IMR-90 (cell line): ENCODE measurements at regions not wholly inside any gene's neighbourhood (a gene's known extent, or its start where the extent isn't known, plus 50 kb on each side); places are given as distances from the start of the nearest gene placed in this dataset.

Source experiments
- ATAC-seq: fragments of 200-7000 bp; cut with Tn5 transposase; 2 replicates; pipeline ENCODE4 v1.9.1; 2020; ENCODE audit warnings: low read depth, mild to moderate bottlenecking, moderate library complexity
- BruUV-seq: library from RNA; stranded (reverse); fragments of 400-500 nt; replicated peaks from 2 replicates; lab custom pipeline; 2021; lab: Mats Ljungman, UMichigan
- CTCF ChIA-PET: fragments of 300-600 bp; formaldehyde crosslinking; extraction: SDS; loops from one replicate; lab custom pipeline; 2021; ENCODE audit warnings: antibody characterized with exemption; lab: Yijun Ruan, JAX
- POLR2A ChIA-PET: fragments of 300-600 bp; sonication (Branson Sonifier 250); formaldehyde crosslinking; loops from one replicate; lab custom pipeline; 2022; ENCODE audit warnings: antibody characterized with exemption; ENCODE audit not compliant: unreplicated experiment; lab: Charles Lee
- DNase-seq: peaks from one replicate; pipeline ENCODE4 v3.0.0; 2013
- H2AFZ ChIP-seq: replicated peaks from 2 replicates; pipeline ENCODE3; 2013; ENCODE audit warnings: low read length, mild to moderate bottlenecking; ENCODE audit not compliant: poor library complexity
- H2AK5ac ChIP-seq: 2 replicates; pipeline ENCODE4 v1.6.1; 2013; ENCODE audit warnings: low read depth, low read length, inconsistent platforms
- H2AK9ac ChIP-seq: replicated peaks from 2 replicates; pipeline ENCODE3; 2013; ENCODE audit warnings: mild to moderate bottlenecking, low read depth, low read length, moderate library complexity; ENCODE audit not compliant: poor library complexity
- H2BK120ac ChIP-seq: 2 replicates; pipeline ENCODE4 v1.6.1; 2013; ENCODE audit warnings: low read depth, low read length, inconsistent platforms
- H2BK15ac ChIP-seq: 3 replicates; pipeline ENCODE4 v1.6.1; 2013; ENCODE audit warnings: low read depth, low read length, inconsistent platforms
- H2BK20ac ChIP-seq: 2 replicates; pipeline ENCODE4 v1.6.1; 2013; ENCODE audit warnings: low read depth, mild to moderate bottlenecking, inconsistent platforms, low read length, moderate library complexity
- H2BK5ac ChIP-seq: 2 replicates; pipeline ENCODE4 v1.6.1; 2013; ENCODE audit warnings: mild to moderate bottlenecking, low read depth, low read length, inconsistent platforms; ENCODE audit not compliant: poor library complexity, severe bottlenecking
- H3K14ac ChIP-seq: replicated peaks from 2 replicates; pipeline ENCODE4 v1.6.1; 2013; ENCODE audit warnings: low read depth, low read length, inconsistent platforms
- H3K18ac ChIP-seq: 2 replicates; pipeline ENCODE4 v1.6.1; 2013; ENCODE audit warnings: low read depth, low read length, control low read depth
- H3K23ac ChIP-seq: 2 replicates; pipeline ENCODE4 v1.6.1; 2013; ENCODE audit warnings: low read depth, low read length, inconsistent platforms
- H3K27ac ChIP-seq: 2 replicates; pipeline ENCODE4 v1.5.1; 2013; ENCODE audit warnings: mild to moderate bottlenecking, control low read depth, low read length; ENCODE audit not compliant: insufficient read depth
- H3K27me3 ChIP-seq: 2 replicates; pipeline ENCODE4 v1.6.1; 2013; ENCODE audit warnings: low read length; ENCODE audit not compliant: control insufficient read depth, insufficient read depth
- H3K36me3 ChIP-seq: 2 replicates; pipeline ENCODE4 v1.6.1; 2013; ENCODE audit warnings: low read length, mixed read lengths; ENCODE audit not compliant: control insufficient read depth, insufficient read depth
- H3K4ac ChIP-seq: 2 replicates; pipeline ENCODE4 v1.6.1; 2013; ENCODE audit warnings: low read depth, low read length, inconsistent platforms
- H3K4me1 ChIP-seq: 2 replicates; pipeline ENCODE4 v1.6.1; 2013; ENCODE audit warnings: low read length, mixed read lengths; ENCODE audit not compliant: control insufficient read depth, insufficient read depth
- H3K4me2 ChIP-seq: 2 replicates; pipeline ENCODE4 v1.6.1; 2013; ENCODE audit warnings: low read depth, mild to moderate bottlenecking, control low read depth, low read length, moderate library complexity
- H3K4me3 ChIP-seq: 2 replicates; pipeline ENCODE4 v1.5.1; 2013; ENCODE audit warnings: low read depth, mild to moderate bottlenecking, control low read depth, low read length, moderate library complexity; ENCODE audit not compliant: insufficient read depth
- H3K56ac ChIP-seq: 2 replicates; pipeline ENCODE4 v1.6.1; 2013; ENCODE audit warnings: low read length, inconsistent platforms; ENCODE audit not compliant: insufficient read depth; ENCODE audit errors: extremely low read depth
- H3K79me1 ChIP-seq, 2 experiments: 2 replicates each; pipeline ENCODE4 v1.6.1; 2013; ENCODE audit warnings: low read length in 2 of 2, inconsistent platforms in 1 of 2, low read depth in 1 of 2
- H3K9ac ChIP-seq: 2 replicates; pipeline ENCODE4 v1.6.1; 2013; ENCODE audit warnings: low read depth, low read length, control low read depth
- H3K9me1 ChIP-seq: 2 replicates; pipeline ENCODE4 v1.6.1; 2013; ENCODE audit warnings: low read length, inconsistent platforms; ENCODE audit not compliant: insufficient read depth
- H3K9me3 ChIP-seq: 2 replicates; pipeline ENCODE4 v1.6.1; 2013; ENCODE audit warnings: low read length; ENCODE audit not compliant: control insufficient read depth, insufficient read depth
- H4K20me1 ChIP-seq: 2 replicates; pipeline ENCODE4 v1.6.1; 2013; ENCODE audit warnings: low read length, inconsistent platforms; ENCODE audit not compliant: insufficient read depth
- H4K5ac ChIP-seq: 2 replicates; pipeline ENCODE4 v1.6.1; 2013; ENCODE audit warnings: mild to moderate bottlenecking, low read depth, low read length, control low read depth
- H4K8ac ChIP-seq, 2 experiments: 2 replicates each; pipeline ENCODE4 v1.6.1; 2013; ENCODE audit warnings: low read depth in 2 of 2, low read length in 2 of 2, control low read depth in 1 of 2, inconsistent platforms in 1 of 2
- H4K91ac ChIP-seq: 2 replicates; pipeline ENCODE4 v1.6.1; 2013; ENCODE audit warnings: low read depth, low read length, inconsistent platforms; ENCODE audit not compliant: insufficient read depth
- BHLHE40 ChIP-seq: fragments of 150-350 bp; IDR thresholded peaks from 2 replicates; pipeline ENCODE4 v1.6.1; 2016; ENCODE audit warnings: mild to moderate bottlenecking, low read depth, low read length
- FOS ChIP-seq: fragments of 150-350 bp; IDR thresholded peaks from 2 replicates; pipeline ENCODE4 v1.6.1; 2016; ENCODE audit warnings: low read depth, low read length
- MAZ ChIP-seq: IDR thresholded peaks from 2 replicates; pipeline ENCODE4 v1.6.1; 2012; ENCODE audit warnings: low read depth, mild to moderate bottlenecking, low read length, improper control_type of control experiment, moderate library complexity, borderline replicate concordance
- MXI1 ChIP-seq: IDR thresholded peaks from 2 replicates; pipeline ENCODE4 v1.6.1; 2012; ENCODE audit warnings: low read depth, mild to moderate bottlenecking, low read length, moderate library complexity, borderline replicate concordance
- NFE2L2 ChIP-seq: fragments of 150-350 bp; IDR thresholded peaks from 2 replicates; pipeline ENCODE4 v1.6.1; 2016; ENCODE audit warnings: low read depth, mild to moderate bottlenecking, low read length
- RAD21 ChIP-seq: IDR thresholded peaks from 2 replicates; pipeline ENCODE4 v1.6.1; 2012; ENCODE audit warnings: low read length, improper control_type of control experiment
- RCOR1 ChIP-seq: IDR thresholded peaks from 2 replicates; pipeline ENCODE4 v1.6.1; 2012; ENCODE audit warnings: mild to moderate bottlenecking, low read length, improper control_type of control experiment; ENCODE audit not compliant: insufficient replicate concordance
- RFX5 ChIP-seq: IDR thresholded peaks from 2 replicates; pipeline ENCODE4 v1.8.0; 2012; ENCODE audit warnings: low read depth, mild to moderate bottlenecking, low read length, moderate library complexity
- WGBS, 2 experiments: methylation state at CpG; one replicate each; pipeline versions ENCODE4 v1.1.5 to v1.1.7; 2013; ENCODE audit warnings: missing lambda C conversion rate in 2 of 2; ENCODE audit not compliant: insufficient read length in 1 of 2; ENCODE audit errors: extremely low coverage in 2 of 2; 5-methylcytosine and 5-hydroxymethylcytosine counted together
- dilution Hi-C: fragments of 300-500 bp; cut with HindIII; formaldehyde crosslinking; loops from one replicate; pipeline ENCODE4 v1.14.3; 2018; ENCODE audit warnings: low sequenced_read_pairs; ENCODE audit not compliant: unreplicated experiment
- in situ Hi-C: fragments of 300-500 bp; cut with MboI; formaldehyde crosslinking; loops from 3 replicates; pipeline ENCODE4 v1.14.3; 2019; ENCODE audit warnings: low sequenced_read_pairs, inconsistent platforms, mixed read lengths
- intact Hi-C: fragments of 100-400 bp; cut with micrococcal nuclease; formaldehyde crosslinking; loops from 2 replicates; pipeline ENCODE4 v1.10.0; 2022
- TF ChIP-seq, protein P1 (sequence below): fragments of 150-350 bp; IDR thresholded peaks from 2 replicates; pipeline ENCODE4 v1.6.1; 2017; ENCODE audit warnings: mild to moderate bottlenecking, antibody characterized with exemption, low read length, low read depth

DNA sequence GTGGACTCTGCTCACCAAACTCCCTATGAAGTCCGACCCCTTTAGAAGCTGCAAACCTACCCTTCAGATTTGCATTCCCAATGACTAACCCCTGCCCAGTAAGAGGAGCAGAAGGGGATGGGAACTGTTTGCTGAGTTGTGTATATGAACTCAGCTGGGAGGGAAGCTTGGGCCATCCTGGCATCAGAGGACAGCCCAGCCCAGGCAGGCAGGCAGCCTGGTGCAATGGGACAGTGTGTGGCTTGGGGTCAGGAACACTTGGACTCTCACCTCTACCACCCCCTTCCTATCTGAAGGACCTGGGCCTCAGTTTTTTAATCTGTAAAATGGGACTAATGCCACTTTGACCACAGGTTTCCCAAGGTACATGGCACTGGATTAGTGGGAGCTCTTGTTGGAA lies 147.4 kb upstream of the GPR26 start:
- no peak overlapping the region for H3K9ac ChIP-seq
- H2BK120ac ChIP-seq = no peak overlapping the region
- H3K79me1 ChIP-seq = no peaks in the 10 kb centered on the region
- no peak overlapping the region for H4K5ac ChIP-seq
- H2BK15ac ChIP-seq = no peak overlapping the region
- POLR2A ChIA-PET = no interaction called here
- H4K91ac ChIP-seq = no peak overlapping the region
- no peak overlapping the region for H3K18ac ChIP-seq
- H4K8ac ChIP-seq = no peak overlapping the region
- H3K36me3 ChIP-seq = no peaks in the 10 kb centered on the region
- H3K27me3 ChIP-seq = no peaks in the 10 kb centered on the region
- H3K9me3 ChIP-seq = peaks cover 40% of the 10 kb centered on the region
- H3K23ac ChIP-seq = no peak overlapping the region
- no peak overlapping the region for H3K27ac ChIP-seq
- H3K14ac ChIP-seq = no peak overlapping the region
- H2BK5ac ChIP-seq = no peak overlapping the region
- no peaks in the 10 kb centered on the region for H3K4me1 ChIP-seq
- no peaks in the 10 kb centered on the region for H3K9me1 ChIP-seq
- H3K4ac ChIP-seq = no peak overlapping the region
- dilution Hi-C loops = no loop called here
- no TSS peak for BruUV-seq
- no peak for ATAC-seq
- H4K20me1 ChIP-seq = no peaks in the 10 kb centered on the region
- H2AFZ ChIP-seq = no peak overlapping the region
- no peak overlapping the region for H2AK5ac ChIP-seq
- H3K56ac ChIP-seq = no peak overlapping the region
- in situ Hi-C loops = no loop called here
- TF ChIP-seq BHLHE40 = no peak
- no peak for TF ChIP-seq RCOR1
- TF ChIP-seq RAD21 = no peak
- TF ChIP-seq, protein P1, sequence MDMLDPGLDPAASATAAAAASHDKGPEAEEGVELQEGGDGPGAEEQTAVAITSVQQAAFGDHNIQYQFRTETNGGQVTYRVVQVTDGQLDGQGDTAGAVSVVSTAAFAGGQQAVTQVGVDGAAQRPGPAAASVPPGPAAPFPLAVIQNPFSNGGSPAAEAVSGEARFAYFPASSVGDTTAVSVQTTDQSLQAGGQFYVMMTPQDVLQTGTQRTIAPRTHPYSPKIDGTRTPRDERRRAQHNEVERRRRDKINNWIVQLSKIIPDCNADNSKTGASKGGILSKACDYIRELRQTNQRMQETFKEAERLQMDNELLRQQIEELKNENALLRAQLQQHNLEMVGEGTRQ = no peak
- TF ChIP-seq MXI1 = no peak
- no peak for TF ChIP-seq MAZ
- no peak for TF ChIP-seq FOS
- no peak for TF ChIP-seq RFX5
- TF ChIP-seq NFE2L2 = no peak
- H3K4me3 ChIP-seq = no peak overlapping the region
- CTCF ChIA-PET = no interaction called here
- WGBS, 2 experiments = no CpG with 5 or more reads among the region's 1 CpG
- H2AK9ac ChIP-seq = no peak overlapping the region
- no peak overlapping the region for H3K4me2 ChIP-seq
- H2BK20ac ChIP-seq = no peak overlapping the region
- no peak for DNase-seq
- intact Hi-C loops = no loop called here
